Astrocyte (in vitro differentiated cells and primary cell): ENCODE measurements at regions not wholly inside any gene's neighbourhood (a gene's known extent, or its start where the extent isn't known, plus 50 kb on each side); places are given as distances from the start of the nearest gene placed in this dataset.

Experiments
- DNase-seq: peaks from one replicate; pipeline ENCODE4 v3.0.0-alpha.2; 2010; ENCODE audit warnings: low read depth
- FAIRE-seq: peaks from 2 replicates; lab custom pipeline; 2011; peaks lifted over from hg19 to GRCh38; lab: Jason Lieb, UNC
- H2AFZ ChIP-seq: 2 replicates; pipeline ENCODE4 v1.6.0; 2012; ENCODE audit warnings: low read depth, low read length, inconsistent platforms
- H3K27ac ChIP-seq: 2 replicates; pipeline ENCODE4 v1.5.1; 2011; ENCODE audit warnings: low read depth, low read length, inconsistent platforms
- H3K27me3 ChIP-seq: 2 replicates; pipeline ENCODE4 v1.6.0; 2011; ENCODE audit warnings: low read length, inconsistent platforms; ENCODE audit not compliant: insufficient read depth
- H3K36me3 ChIP-seq: 2 replicates; pipeline ENCODE4 v1.5.1; 2011; ENCODE audit warnings: low read length, inconsistent platforms; ENCODE audit not compliant: insufficient read depth
- H3K4me1 ChIP-seq: 2 replicates; pipeline ENCODE4 v1.5.1; 2011; ENCODE audit warnings: low read length, inconsistent platforms; ENCODE audit not compliant: insufficient read depth
- H3K4me2 ChIP-seq: 2 replicates; pipeline ENCODE4 v1.6.0; 2012; ENCODE audit warnings: low read length, inconsistent platforms
- H3K4me3 ChIP-seq: 2 replicates; pipeline ENCODE4 v1.5.1; 2011; ENCODE audit warnings: low read depth, mild to moderate bottlenecking, low read length, inconsistent platforms; ENCODE audit not compliant: insufficient read depth
- H3K79me2 ChIP-seq: 2 replicates; pipeline ENCODE4 v1.6.0; 2012; ENCODE audit warnings: mild to moderate bottlenecking, low read length, inconsistent platforms; ENCODE audit not compliant: insufficient read depth
- H3K9ac ChIP-seq: 2 replicates; pipeline ENCODE4 v1.6.0; 2012; ENCODE audit warnings: mild to moderate bottlenecking, low read length, inconsistent platforms
- H3K9me3 ChIP-seq: 2 replicates; pipeline ENCODE4 v1.5.1; 2012; ENCODE audit warnings: low read depth, mild to moderate bottlenecking, low read length, inconsistent platforms; ENCODE audit not compliant: insufficient read depth
- H4K20me1 ChIP-seq: 2 replicates; pipeline ENCODE4 v1.6.0; 2012; ENCODE audit warnings: low read length, inconsistent platforms; ENCODE audit not compliant: insufficient read depth
- H3K27ac Mint-ChIP-seq: one replicate; pipeline ENCODE4 v1.8.0; 2021; ENCODE audit warnings: mild to moderate bottlenecking, mixed read lengths; ENCODE audit not compliant: unreplicated experiment
- H3K27me3 Mint-ChIP-seq: one replicate; pipeline ENCODE4 v1.8.0; 2021; ENCODE audit warnings: low read depth, mixed read lengths; ENCODE audit not compliant: unreplicated experiment
- H3K36me3 Mint-ChIP-seq: one replicate; pipeline ENCODE4 v1.8.0; 2021; ENCODE audit warnings: low read depth, mixed read lengths; ENCODE audit not compliant: unreplicated experiment
- H3K4me1 Mint-ChIP-seq: one replicate; pipeline ENCODE4 v1.8.0; 2021; ENCODE audit warnings: low read depth, mixed read lengths; ENCODE audit not compliant: unreplicated experiment
- H3K4me3 Mint-ChIP-seq: one replicate; pipeline ENCODE4 v1.8.0; 2021; ENCODE audit warnings: mild to moderate bottlenecking, moderate library complexity, mixed read lengths; ENCODE audit not compliant: unreplicated experiment
- H3K9me3 Mint-ChIP-seq: one replicate; pipeline ENCODE4 v1.8.0; 2021; ENCODE audit warnings: mild to moderate bottlenecking, mixed read lengths; ENCODE audit not compliant: unreplicated experiment
- EZH2 ChIP-seq: IDR thresholded peaks from 2 replicates; pipeline ENCODE4 v1.6.1; 2012; ENCODE audit warnings: mild to moderate bottlenecking, low read length, inconsistent platforms; ENCODE audit not compliant: insufficient read depth
- TF ChIP-seq, protein P1 (sequence below): IDR thresholded peaks from 2 replicates; pipeline ENCODE4 v1.5.1; 2011; ENCODE audit warnings: low read depth, mild to moderate bottlenecking, inconsistent platforms, low read length, moderate library complexity; ENCODE audit not compliant: insufficient read depth

DNA sequence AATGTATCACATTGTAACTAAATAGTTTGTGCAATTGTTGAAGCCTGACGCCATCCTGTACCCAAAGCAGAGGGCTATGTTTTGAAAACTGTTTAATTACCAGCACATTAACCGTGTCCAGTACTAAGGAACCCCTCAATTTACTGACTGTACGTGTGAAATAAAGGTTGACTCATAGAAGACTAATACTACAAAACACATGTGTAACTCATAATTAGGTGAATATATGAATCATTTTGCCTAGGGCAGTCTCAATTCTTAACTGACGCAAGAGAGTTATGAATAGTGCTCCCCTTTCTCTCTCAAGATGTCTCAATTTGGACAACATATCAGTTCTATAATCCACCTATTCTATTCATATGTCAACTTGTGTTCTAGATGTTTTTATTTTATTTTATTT is 558.4 kb downstream of the PRDM9 start:
- Mint-ChIP-seq H3K4me1 (no peaks in the 10 kb centered on the region), H3K27me3 (no peaks in the 10 kb centered on the region), H3K4me3 (no peak overlapping the region), H3K27ac (no peak overlapping the region), H3K36me3 (no peaks in the 10 kb centered on the region), H3K9me3 (peaks cover 3% of the 10 kb centered on the region)
- no peaks in the 10 kb centered on the region for H3K27me3 ChIP-seq
- H3K27ac ChIP-seq, result no peak overlapping the region
- no peak overlapping the region for H2AFZ ChIP-seq
- H3K4me3 ChIP-seq, result no peak overlapping the region
- no peaks in the 10 kb centered on the region for H3K36me3 ChIP-seq
- H3K9me3 ChIP-seq, result no peaks in the 10 kb centered on the region
- FAIRE-seq (no peak), DNase-seq (no peak)
- H3K4me2 ChIP-seq, result no peak overlapping the region
- no peaks in the 10 kb centered on the region for H4K20me1 ChIP-seq
- H3K4me1 ChIP-seq, result no peaks in the 10 kb centered on the region
- TF ChIP-seq, protein P1, sequence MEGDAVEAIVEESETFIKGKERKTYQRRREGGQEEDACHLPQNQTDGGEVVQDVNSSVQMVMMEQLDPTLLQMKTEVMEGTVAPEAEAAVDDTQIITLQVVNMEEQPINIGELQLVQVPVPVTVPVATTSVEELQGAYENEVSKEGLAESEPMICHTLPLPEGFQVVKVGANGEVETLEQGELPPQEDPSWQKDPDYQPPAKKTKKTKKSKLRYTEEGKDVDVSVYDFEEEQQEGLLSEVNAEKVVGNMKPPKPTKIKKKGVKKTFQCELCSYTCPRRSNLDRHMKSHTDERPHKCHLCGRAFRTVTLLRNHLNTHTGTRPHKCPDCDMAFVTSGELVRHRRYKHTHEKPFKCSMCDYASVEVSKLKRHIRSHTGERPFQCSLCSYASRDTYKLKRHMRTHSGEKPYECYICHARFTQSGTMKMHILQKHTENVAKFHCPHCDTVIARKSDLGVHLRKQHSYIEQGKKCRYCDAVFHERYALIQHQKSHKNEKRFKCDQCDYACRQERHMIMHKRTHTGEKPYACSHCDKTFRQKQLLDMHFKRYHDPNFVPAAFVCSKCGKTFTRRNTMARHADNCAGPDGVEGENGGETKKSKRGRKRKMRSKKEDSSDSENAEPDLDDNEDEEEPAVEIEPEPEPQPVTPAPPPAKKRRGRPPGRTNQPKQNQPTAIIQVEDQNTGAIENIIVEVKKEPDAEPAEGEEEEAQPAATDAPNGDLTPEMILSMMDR, result no peak
- TF ChIP-seq EZH2, result no peak
- no peaks in the 10 kb centered on the region for H3K79me2 ChIP-seq
- H3K9ac ChIP-seq, result no peak overlapping the region

DNA sequence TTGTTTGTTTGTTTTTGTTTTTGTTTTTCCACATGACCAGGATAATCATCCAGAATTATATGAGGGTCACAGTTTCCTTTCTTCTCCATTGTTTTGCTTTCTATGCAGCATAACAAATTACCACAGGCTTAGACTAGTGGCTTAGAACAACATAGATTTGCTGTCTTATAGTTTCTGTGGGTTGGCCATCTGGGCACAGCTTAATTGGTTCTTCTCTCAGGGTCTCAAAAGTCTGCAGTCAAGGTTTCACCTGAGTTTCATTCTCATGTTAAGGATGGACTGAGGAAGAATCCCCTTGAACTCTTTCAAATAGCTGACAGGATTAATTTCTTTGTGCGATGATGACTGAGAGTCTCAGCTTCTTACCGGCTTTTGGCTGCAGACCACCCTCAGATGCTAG is 559.8 kb downstream of the PRDM9 start:
- no peaks in the 10 kb centered on the region for H3K4me1 ChIP-seq
- no peak overlapping the region for H3K27ac ChIP-seq
- Mint-ChIP-seq H3K4me3 (no peak overlapping the region), H3K36me3 (no peaks in the 10 kb centered on the region), H3K27me3 (no peaks in the 10 kb centered on the region), H3K27ac (no peak overlapping the region), H3K9me3 (peaks cover 3% of the 10 kb centered on the region), H3K4me1 (no peaks in the 10 kb centered on the region)
- no peaks in the 10 kb centered on the region for H3K79me2 ChIP-seq
- no peaks in the 10 kb centered on the region for H3K27me3 ChIP-seq
- no peaks in the 10 kb centered on the region for H4K20me1 ChIP-seq
- H3K9ac ChIP-seq, result no peak overlapping the region
- H3K4me2 ChIP-seq, result no peak overlapping the region
- H3K9me3 ChIP-seq, result no peaks in the 10 kb centered on the region
- H2AFZ ChIP-seq, result no peak overlapping the region
- no peak for TF ChIP-seq EZH2
- TF ChIP-seq, protein P1, result no peak
- FAIRE-seq (no peak), DNase-seq (no peak)
- no peaks in the 10 kb centered on the region for H3K36me3 ChIP-seq
- H3K4me3 ChIP-seq, result no peak overlapping the region

DNA sequence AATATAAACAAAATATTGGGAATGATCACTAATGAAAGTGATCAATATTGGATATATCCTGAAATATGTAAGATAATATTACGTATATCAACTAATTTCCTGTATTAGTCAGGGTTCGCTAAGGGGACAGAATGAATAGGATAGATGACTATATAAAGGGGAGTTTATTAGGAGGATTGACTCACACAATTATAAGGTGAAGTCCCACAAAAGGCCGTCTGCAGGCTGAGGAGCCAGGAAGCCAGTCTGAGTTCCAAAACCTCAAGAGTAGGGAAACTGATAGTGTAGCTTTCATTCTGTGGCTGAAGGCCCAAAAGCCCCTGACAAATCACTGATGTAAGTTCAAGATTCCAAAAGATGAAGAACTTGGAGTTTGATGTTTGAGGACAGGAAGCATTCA is 561.1 kb downstream of the PRDM9 start:
- DNase-seq (no peak), FAIRE-seq (no peak)
- Histone ChIP-seq H3K27ac (no peak overlapping the region), H4K20me1 (no peaks in the 10 kb centered on the region), H3K4me1 (no peaks in the 10 kb centered on the region), H3K9me3 (no peaks in the 10 kb centered on the region), H3K79me2 (no peaks in the 10 kb centered on the region), H3K4me3 (no peak overlapping the region), H3K36me3 (no peaks in the 10 kb centered on the region), H2AFZ (no peak overlapping the region), H3K4me2 (no peak overlapping the region), H3K9ac (no peak overlapping the region), H3K27me3 (no peaks in the 10 kb centered on the region)
- no peak overlapping the region for H3K27ac Mint-ChIP-seq
- no peaks in the 10 kb centered on the region for H3K4me1 Mint-ChIP-seq
- peaks cover 3% of the 10 kb centered on the region for H3K9me3 Mint-ChIP-seq
- no peaks in the 10 kb centered on the region for H3K27me3 Mint-ChIP-seq
- no peak overlapping the region for H3K4me3 Mint-ChIP-seq
- no peaks in the 10 kb centered on the region for H3K36me3 Mint-ChIP-seq
- no peak for TF ChIP-seq EZH2
- TF ChIP-seq, protein P1, result no peak
